ENCODE measurements at regions not wholly inside any gene's neighbourhood (a gene's known extent, or its start where the extent isn't known, plus 50 kb on each side); places are given as distances from the start of the nearest gene placed in this dataset.

- FAIRE-seq (no peak), DNase-seq (ENCODE audit: low read depth) (no peak)
- Histone ChIP-seq H3K9me3 (ENCODE audit: insufficient read depth, low read depth, low read length) (no peaks in the 10 kb centered on the region), H3K79me2 (ENCODE audit: insufficient read depth, low read length) (no peaks in the 10 kb centered on the region), H3K36me3 (ENCODE audit: insufficient read depth, low read length) (no peaks in the 10 kb centered on the region), H2AFZ (ENCODE audit: low read depth, low read length) (no peak overlapping the region), H3K27ac (ENCODE audit: low read depth, low read length) (no peak overlapping the region), H4K20me1 (ENCODE audit: insufficient read depth, low read length) (no peaks in the 10 kb centered on the region), H3K4me3 (ENCODE audit: insufficient read depth, low read depth, low read length) (no peak overlapping the region), H3K27me3 (ENCODE audit: insufficient read depth, low read length) (peaks cover 2% of the 10 kb centered on the region), H3K9ac (ENCODE audit: low read length) (no peak overlapping the region), H3K4me2 (ENCODE audit: low read length) (no peak overlapping the region), H3K4me1 (ENCODE audit: insufficient read depth, low read length) (no peaks in the 10 kb centered on the region)
- peaks cover 9% of the 10 kb centered on the region for H3K9me3 Mint-ChIP-seq (ENCODE audit: unreplicated experiment)
- no peaks in the 10 kb centered on the region for H3K36me3 Mint-ChIP-seq (ENCODE audit: low read depth, unreplicated experiment)
- H3K27me3 Mint-ChIP-seq (ENCODE audit: low read depth, unreplicated experiment), result peaks cover 33% of the 10 kb centered on the region
- H3K4me1 Mint-ChIP-seq (ENCODE audit: low read depth, unreplicated experiment), result no peaks in the 10 kb centered on the region
- no peak overlapping the region for H3K27ac Mint-ChIP-seq (ENCODE audit: unreplicated experiment)
- no peak overlapping the region for H3K4me3 Mint-ChIP-seq (ENCODE audit: unreplicated experiment)
- TF ChIP-seq EZH2 (IDR thresholded peaks at IDR 0.05; ENCODE audit: insufficient read depth, low read length) (no peak), CTCF (IDR thresholded peaks at IDR 0.05; ENCODE audit: insufficient read depth, low read depth, low read length) (no peak)
Measured at GRCh38 chr9:87803623-87804345, 77.9 kb downstream of the CTSL start.

- peaks cover 23% of the 10 kb centered on the region for H3K9me3 Mint-ChIP-seq (ENCODE audit: unreplicated experiment)
- no peaks in the 10 kb centered on the region for H3K4me1 Mint-ChIP-seq (ENCODE audit: low read depth, unreplicated experiment)
- Histone ChIP-seq H3K4me2 (ENCODE audit: low read length) (no peak overlapping the region), H3K27me3 (ENCODE audit: insufficient read depth, low read length) (peaks cover 2% of the 10 kb centered on the region), H3K79me2 (ENCODE audit: insufficient read depth, low read length) (no peaks in the 10 kb centered on the region), H2AFZ (ENCODE audit: low read depth, low read length) (no peak overlapping the region), H3K4me1 (ENCODE audit: insufficient read depth, low read length) (no peaks in the 10 kb centered on the region), H3K9ac (ENCODE audit: low read length) (no peak overlapping the region), H3K27ac (ENCODE audit: low read depth, low read length) (no peak overlapping the region), H3K4me3 (ENCODE audit: insufficient read depth, low read depth, low read length) (no peak overlapping the region), H3K9me3 (ENCODE audit: insufficient read depth, low read depth, low read length) (peaks cover 3% of the 10 kb centered on the region), H4K20me1 (ENCODE audit: insufficient read depth, low read length) (no peaks in the 10 kb centered on the region), H3K36me3 (ENCODE audit: insufficient read depth, low read length) (no peaks in the 10 kb centered on the region)
- H3K27ac Mint-ChIP-seq (ENCODE audit: unreplicated experiment), result no peak overlapping the region
- no peaks in the 10 kb centered on the region for H3K36me3 Mint-ChIP-seq (ENCODE audit: low read depth, unreplicated experiment)
- TF ChIP-seq CTCF (IDR thresholded peaks at IDR 0.05; ENCODE audit: insufficient read depth, low read depth, low read length) (no peak), EZH2 (IDR thresholded peaks at IDR 0.05; ENCODE audit: insufficient read depth, low read length) (no peak)
- H3K4me3 Mint-ChIP-seq (ENCODE audit: unreplicated experiment), result no peak overlapping the region
- peaks cover 36% of the 10 kb centered on the region for H3K27me3 Mint-ChIP-seq (ENCODE audit: low read depth, unreplicated experiment)
- DNase-seq (ENCODE audit: low read depth), result no peak
- FAIRE-seq, result no peak
Measured at GRCh38 chr9:87805259-87805658, 77.4 kb upstream of the SPATA31E1 start.

- Histone ChIP-seq H3K9me3 (ENCODE audit: insufficient read depth, low read depth, low read length) (peaks cover 3% of the 10 kb centered on the region), H3K79me2 (ENCODE audit: insufficient read depth, low read length) (no peaks in the 10 kb centered on the region), H3K4me2 (ENCODE audit: low read length) (no peak overlapping the region), H3K27ac (ENCODE audit: low read depth, low read length) (no peak overlapping the region), H3K36me3 (ENCODE audit: insufficient read depth, low read length) (no peaks in the 10 kb centered on the region), H3K27me3 (ENCODE audit: insufficient read depth, low read length) (peaks cover 2% of the 10 kb centered on the region), H3K4me1 (ENCODE audit: insufficient read depth, low read length) (peaks cover 11% of the 10 kb centered on the region), H4K20me1 (ENCODE audit: insufficient read depth, low read length) (no peaks in the 10 kb centered on the region), H2AFZ (ENCODE audit: low read depth, low read length) (no peak overlapping the region), H3K9ac (ENCODE audit: low read length) (no peak overlapping the region), H3K4me3 (ENCODE audit: insufficient read depth, low read depth, low read length) (no peak overlapping the region)
- Mint-ChIP-seq H3K27me3 (ENCODE audit: low read depth, unreplicated experiment) (peaks cover 16% of the 10 kb centered on the region), H3K27ac (ENCODE audit: unreplicated experiment) (no peak overlapping the region), H3K36me3 (ENCODE audit: low read depth, unreplicated experiment) (no peaks in the 10 kb centered on the region), H3K9me3 (ENCODE audit: unreplicated experiment) (peaks cover 25% of the 10 kb centered on the region), H3K4me1 (ENCODE audit: low read depth, unreplicated experiment) (peaks cover 9% of the 10 kb centered on the region), H3K4me3 (ENCODE audit: unreplicated experiment) (no peak overlapping the region)
- no peak for FAIRE-seq
- DNase-seq (ENCODE audit: low read depth), result no peak
- no peak for TF ChIP-seq CTCF (IDR thresholded peaks at IDR 0.05; ENCODE audit: insufficient read depth, low read depth, low read length)
- TF ChIP-seq EZH2 (IDR thresholded peaks at IDR 0.05; ENCODE audit: insufficient read depth, low read length), result no peak
Measured at GRCh38 chr9:87810008-87810407, 72.7 kb upstream of the SPATA31E1 start.
